ENCODE measurements at regions not wholly inside any gene's neighbourhood (a gene's known extent, or its start where the extent isn't known, plus 50 kb on each side); places are given as distances from the start of the nearest gene placed in this dataset.

DNA sequence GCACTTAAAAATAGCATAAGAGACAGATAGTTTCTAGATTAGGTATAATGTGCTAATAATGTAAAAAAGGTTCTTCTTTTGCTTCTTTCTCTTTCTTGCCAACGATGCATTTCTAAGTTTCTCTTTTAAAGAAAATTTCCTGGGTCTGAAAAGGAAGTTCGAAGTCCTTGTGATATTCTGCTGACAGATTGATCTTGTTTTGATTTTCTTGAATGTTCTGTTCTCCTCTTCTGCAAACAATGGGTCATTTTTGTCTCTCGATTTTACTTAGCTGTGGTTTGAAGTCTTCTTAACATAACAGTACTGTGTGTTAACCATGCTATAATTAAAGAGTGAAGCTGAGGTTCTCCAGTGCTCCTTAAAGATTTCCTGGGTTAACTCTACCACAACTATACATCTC lies 61.1 kb upstream of the ACYP2 start:
- TF ChIP-seq ZNF274 (IDR thresholded peaks at IDR 0.05; ENCODE audit: low read depth, low read length) (no peak), YY1 (IDR thresholded peaks at IDR 0.05; ENCODE audit: insufficient read depth, insufficient read length) (no peak), SUZ12 (IDR thresholded peaks at IDR 0.05; ENCODE audit: extremely low read depth, insufficient read depth, insufficient read length) (no peak)

Measured in NT2/D1 (cell line).